ENCODE measurements at regions not wholly inside any gene's neighbourhood (a gene's known extent, or its start where the extent isn't known, plus 50 kb on each side); places are given as distances from the start of the nearest gene placed in this dataset.

GRCh38 chr4:161303551-161303950 lies 860.2 kb downstream of the FSTL5 start:
- Histone ChIP-seq H4K8ac (ENCODE audit: low read depth in 2 of 2, low read length in 2 of 2) (no peak overlapping the region), H3K4me3 (ENCODE audit: insufficient read depth, low read depth, low read length) (no peak overlapping the region), H3K4me1 (ENCODE audit: control insufficient read depth, insufficient read depth, low read length) (no peaks in the 10 kb centered on the region), H3K4ac (ENCODE audit: low read depth, low read length) (no peak overlapping the region), H3K18ac (ENCODE audit: low read depth, low read length) (no peak overlapping the region), H2BK20ac (ENCODE audit: low read depth, low read length) (no peak overlapping the region), H4K5ac (ENCODE audit: low read depth, low read length) (no peak overlapping the region), H3K9ac (ENCODE audit: low read depth, low read length) (no peak overlapping the region), H3K23ac (ENCODE audit: low read depth, low read length) (no peak overlapping the region), H2BK5ac (ENCODE audit: low read depth, low read length, poor library complexity, severe bottlenecking) (no peak overlapping the region), H3K79me1 (ENCODE audit: low read depth in 1 of 2, low read length in 2 of 2) (no peaks in the 10 kb centered on the region), H2AFZ (replicated peaks; ENCODE audit: low read length, poor library complexity) (no peak overlapping the region), H2AK5ac (ENCODE audit: low read depth, low read length) (no peak overlapping the region), H3K56ac (ENCODE audit: extremely low read depth, insufficient read depth, low read length) (no peak overlapping the region), H3K4me2 (ENCODE audit: low read depth, low read length) (no peak overlapping the region), H3K27me3 (ENCODE audit: control insufficient read depth, insufficient read depth, low read length) (no peaks in the 10 kb centered on the region), H2AK9ac (replicated peaks; ENCODE audit: low read depth, low read length, poor library complexity) (no peak overlapping the region), H2BK15ac (ENCODE audit: low read depth, low read length) (no peak overlapping the region), H3K27ac (ENCODE audit: insufficient read depth, low read length) (no peak overlapping the region), H3K14ac (replicated peaks; ENCODE audit: low read depth, low read length) (no peak overlapping the region), H2BK120ac (ENCODE audit: low read depth, low read length) (no peak overlapping the region), H3K9me3 (ENCODE audit: control insufficient read depth, insufficient read depth, low read length) (peaks cover 7% of the 10 kb centered on the region), H3K36me3 (ENCODE audit: control insufficient read depth, insufficient read depth, low read length) (no peaks in the 10 kb centered on the region), H4K20me1 (ENCODE audit: insufficient read depth, low read length) (no peaks in the 10 kb centered on the region), H3K9me1 (ENCODE audit: insufficient read depth, low read length) (no peaks in the 10 kb centered on the region), H4K91ac (ENCODE audit: insufficient read depth, low read depth, low read length) (no peak overlapping the region)
- dilution Hi-C loops (cut with HindIII; ENCODE audit: low sequenced_read_pairs, unreplicated experiment): no loop called here
- DNase-seq (no peak), ATAC-seq (ENCODE audit: low read depth) (no peak)
- CTCF ChIA-PET: no interaction called here
- intact Hi-C loops (cut with micrococcal nuclease): no loop called here
- in situ Hi-C loops (cut with MboI; ENCODE audit: low sequenced_read_pairs): no loop called here
- POLR2A ChIA-PET (ENCODE audit: unreplicated experiment): no interaction called here
- 0% methylated on average over 1 of the region's 2 CpGs; no CpG with 5 or more reads in 1 of the 2 experiments for WGBS, 2 experiments (ENCODE audit: extremely low coverage in 2 of 2, insufficient read length in 1 of 2)
- TF ChIP-seq USF2 (IDR thresholded peaks at IDR 0.05; ENCODE audit: low read depth, low read length): no peak
- TF ChIP-seq POLR2A (IDR thresholded peaks at IDR 0.05; ENCODE audit: low read depth, low read length): no peak
- no peak for TF ChIP-seq RCOR1 (IDR thresholded peaks at IDR 0.05; ENCODE audit: insufficient replicate concordance, low read length)
- no peak for TF ChIP-seq MAFK (IDR thresholded peaks at IDR 0.05; ENCODE audit: low read depth, low read length)
- no peak for TF ChIP-seq SMC3 (IDR thresholded peaks at IDR 0.05; ENCODE audit: low read depth, low read length)
- TF ChIP-seq BHLHE40 (IDR thresholded peaks at IDR 0.05; ENCODE audit: low read depth, low read length): no peak
- TF ChIP-seq RFX5 (IDR thresholded peaks at IDR 0.05; ENCODE audit: low read depth, low read length): no peak
- TF ChIP-seq ELK1 (IDR thresholded peaks at IDR 0.05; ENCODE audit: borderline replicate concordance, low read depth, low read length): no peak
- TF ChIP-seq, protein P1, sequence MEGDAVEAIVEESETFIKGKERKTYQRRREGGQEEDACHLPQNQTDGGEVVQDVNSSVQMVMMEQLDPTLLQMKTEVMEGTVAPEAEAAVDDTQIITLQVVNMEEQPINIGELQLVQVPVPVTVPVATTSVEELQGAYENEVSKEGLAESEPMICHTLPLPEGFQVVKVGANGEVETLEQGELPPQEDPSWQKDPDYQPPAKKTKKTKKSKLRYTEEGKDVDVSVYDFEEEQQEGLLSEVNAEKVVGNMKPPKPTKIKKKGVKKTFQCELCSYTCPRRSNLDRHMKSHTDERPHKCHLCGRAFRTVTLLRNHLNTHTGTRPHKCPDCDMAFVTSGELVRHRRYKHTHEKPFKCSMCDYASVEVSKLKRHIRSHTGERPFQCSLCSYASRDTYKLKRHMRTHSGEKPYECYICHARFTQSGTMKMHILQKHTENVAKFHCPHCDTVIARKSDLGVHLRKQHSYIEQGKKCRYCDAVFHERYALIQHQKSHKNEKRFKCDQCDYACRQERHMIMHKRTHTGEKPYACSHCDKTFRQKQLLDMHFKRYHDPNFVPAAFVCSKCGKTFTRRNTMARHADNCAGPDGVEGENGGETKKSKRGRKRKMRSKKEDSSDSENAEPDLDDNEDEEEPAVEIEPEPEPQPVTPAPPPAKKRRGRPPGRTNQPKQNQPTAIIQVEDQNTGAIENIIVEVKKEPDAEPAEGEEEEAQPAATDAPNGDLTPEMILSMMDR (conservative IDR thresholded peaks at IDR 0.05; ENCODE audit: low read depth, low read length): no peak
- no peak for TF ChIP-seq FOS (IDR thresholded peaks at IDR 0.05; ENCODE audit: low read depth, low read length)
- no peak for TF ChIP-seq RAD21 (IDR thresholded peaks at IDR 0.05; ENCODE audit: low read length)
- no peak for TF ChIP-seq CHD1 (IDR thresholded peaks at IDR 0.05; ENCODE audit: low read depth, low read length)
- no peak for TF ChIP-seq NFE2L2 (IDR thresholded peaks at IDR 0.05; ENCODE audit: low read depth, low read length)
- BruUV-seq (replicated peaks): no TSS peak

All from IMR-90 (cell line).